ENCODE measurements at regions not wholly inside any gene's neighbourhood (a gene's known extent, or its start where the extent isn't known, plus 50 kb on each side); places are given as distances from the start of the nearest gene placed in this dataset.

- H3K27me3 ChIP-seq: no peaks in the 10 kb centered on the region
- no peaks in the 10 kb centered on the region for H4K20me1 ChIP-seq (ENCODE audit: insufficient read depth, poor library complexity, severe bottlenecking)
- no peaks in the 10 kb centered on the region for H3K79me2 ChIP-seq
- no peaks in the 10 kb centered on the region for H3K36me3 ChIP-seq (replicated peaks; ENCODE audit: insufficient read depth, low read depth)
- H3K4me3 ChIP-seq: no peak overlapping the region
- H3K9me3 ChIP-seq (ENCODE audit: low read depth): no peaks in the 10 kb centered on the region
- H3K4me2 ChIP-seq: peak overlapping the region; percentile 54
- peak overlapping the region; percentile 90 for H3K27ac ChIP-seq
- no peak overlapping the region for H2AFZ ChIP-seq
- peak; percentile 32 for DNase-seq (ENCODE audit: low spot score)
- TF ChIP-seq CTCF (IDR thresholded peaks at IDR 0.05; ENCODE audit: poor library complexity) (no peak), EZH2 (IDR thresholded peaks at IDR 0.05; ENCODE audit: borderline replicate concordance) (no peak), EZH2phosphoT487 (IDR thresholded peaks at IDR 0.05; ENCODE audit: low read depth, severe bottlenecking, unreplicated experiment) (no peak)
- WGBS (ENCODE audit: low lambda C conversion rate, missing lambda C conversion rate): 54% methylated on average over 7 of the region's 7 CpGs
- peaks cover 76% of the 10 kb centered on the region for H3K4me1 ChIP-seq (ENCODE audit: insufficient read depth)
- H3K9me2 ChIP-seq (replicated peaks; ENCODE audit: insufficient read depth): no peaks in the 10 kb centered on the region
These were observed 130.5 kb downstream of the RHOU start for GRCh38 chr1:228865627-228866330.

- Histone ChIP-seq H3K9me2 (replicated peaks; ENCODE audit: insufficient read depth) (no peaks in the 10 kb centered on the region), H3K27ac (peak overlapping the region; percentile 90), H3K9me3 (ENCODE audit: low read depth) (no peaks in the 10 kb centered on the region), H3K27me3 (no peaks in the 10 kb centered on the region), H4K20me1 (ENCODE audit: insufficient read depth, poor library complexity, severe bottlenecking) (no peaks in the 10 kb centered on the region), H3K4me3 (no peak overlapping the region), H3K36me3 (replicated peaks; ENCODE audit: insufficient read depth, low read depth) (no peaks in the 10 kb centered on the region), H3K79me2 (no peaks in the 10 kb centered on the region), H3K4me1 (ENCODE audit: insufficient read depth) (peaks cover 78% of the 10 kb centered on the region), H2AFZ (no peak overlapping the region), H3K4me2 (peak overlapping the region; percentile 54)
- 30% methylated on average over 11 of the region's 11 CpGs for WGBS (ENCODE audit: low lambda C conversion rate, missing lambda C conversion rate)
- TF ChIP-seq CTCF (IDR thresholded peaks at IDR 0.05; ENCODE audit: poor library complexity) (peak; percentile 28), EZH2phosphoT487 (IDR thresholded peaks at IDR 0.05; ENCODE audit: low read depth, severe bottlenecking, unreplicated experiment) (no peak)
- DNase-seq (ENCODE audit: low spot score): peak; percentile 59
These were observed 131.2 kb downstream of the RHOU start for GRCh38 chr1:228866468-228866867.

GRCh38 chr1:228867108-228867950 lies 132.1 kb downstream of the RHOU start:
- H4K20me1 ChIP-seq (ENCODE audit: insufficient read depth, poor library complexity, severe bottlenecking): no peaks in the 10 kb centered on the region
- peak; percentile 63 for DNase-seq (ENCODE audit: low spot score)
- no peaks in the 10 kb centered on the region for H3K9me2 ChIP-seq (replicated peaks; ENCODE audit: insufficient read depth)
- no peaks in the 10 kb centered on the region for H3K9me3 ChIP-seq (ENCODE audit: low read depth)
- peak overlapping the region; percentile 54 for H3K4me2 ChIP-seq
- peak overlapping the region; percentile 90 for H3K27ac ChIP-seq
- H3K27me3 ChIP-seq: no peaks in the 10 kb centered on the region
- peaks cover 78% of the 10 kb centered on the region for H3K4me1 ChIP-seq (ENCODE audit: insufficient read depth)
- H3K4me3 ChIP-seq: no peak overlapping the region
- no peak overlapping the region for H2AFZ ChIP-seq
- H3K79me2 ChIP-seq: no peaks in the 10 kb centered on the region
- no peaks in the 10 kb centered on the region for H3K36me3 ChIP-seq (replicated peaks; ENCODE audit: insufficient read depth, low read depth)
- WGBS (ENCODE audit: low lambda C conversion rate, missing lambda C conversion rate): 35% methylated on average over 7 of the region's 7 CpGs
- TF ChIP-seq EZH2phosphoT487 (IDR thresholded peaks at IDR 0.05; ENCODE audit: low read depth, severe bottlenecking, unreplicated experiment) (no peak), CTCF (IDR thresholded peaks at IDR 0.05; ENCODE audit: poor library complexity) (peak; percentile 10)

Data from hepatocyte (in vitro differentiated cells).